ENCODE measurements at regions not wholly inside any gene's neighbourhood (a gene's known extent, or its start where the extent isn't known, plus 50 kb on each side); places are given as distances from the start of the nearest gene placed in this dataset.

- TF ChIP-seq CTCF (conservative IDR thresholded peaks at IDR 0.05; ENCODE audit: low read depth in 2 of 2): no peak
- TF ChIP-seq STAT1 (IDR thresholded peaks at IDR 0.05; ENCODE audit: unreplicated experiment): no peak
- no peak for TF ChIP-seq POLR2AphosphoS5 (IDR thresholded peaks at IDR 0.05; ENCODE audit: low read depth)
- no peak for TF ChIP-seq EZH2 (IDR thresholded peaks at IDR 0.05; ENCODE audit: low read depth, unreplicated experiment)
- no peak for TF ChIP-seq ZNF331 (CRISPR knock-in tag; IDR thresholded peaks at IDR 0.05; ENCODE audit: low read depth)
- no peak for TF ChIP-seq EZH2phosphoT487 (IDR thresholded peaks at IDR 0.05; ENCODE audit: unreplicated experiment)
These were observed 191.6 kb upstream of the CADM1 start for GRCh38 chr11:115695677-115696364.
